Tibial nerve (tissue), 4 donors: ENCODE measurements at regions not wholly inside any gene's neighbourhood (a gene's known extent, or its start where the extent isn't known, plus 50 kb on each side); places are given as distances from the start of the nearest gene placed in this dataset.

Experiments used
- DNase-seq, 2 donors: peaks; one replicate each; pipeline ENCODE4 v3.0.0-alpha.2; 2019; ENCODE audit warnings: low spot score in 2 of 2
- H3K27ac ChIP-seq, 4 donors: fragments of 200-600 bp; sonication (generic) in 3 of 4; one replicate each; pipeline ENCODE4 v1.5.1; 2017 to 2019; ENCODE audit warnings: mild to moderate bottlenecking in 1 of 4
- H3K27me3 ChIP-seq, 2 donors: fragments of 200-600 bp; sonication (generic) in 1 of 2; one replicate each; pipeline versions ENCODE4 v1.5.1 to v1.6.0; 2017 to 2019
- H3K36me3 ChIP-seq, 3 donors: fragments of 200-600 bp; sonication (generic); one replicate each; pipeline ENCODE4 v1.5.1; 2018 to 2019
- H3K4me1 ChIP-seq, 4 donors: fragments of 200-600 bp; sonication (generic) in 3 of 4; one replicate each; pipeline ENCODE4 v1.5.1; 2017 to 2019
- H3K4me3 ChIP-seq, 4 donors: fragments of 200-600 bp; sonication (generic) in 3 of 4; one replicate each; pipeline ENCODE4 v1.5.1; 2017 to 2019; ENCODE audit warnings: mild to moderate bottlenecking in 1 of 4, moderate library complexity in 1 of 4
- H3K9me3 ChIP-seq, 4 donors: fragments of 200-600 bp; sonication (generic) in 3 of 4; one replicate each; pipeline ENCODE4 v1.5.1; 2017 to 2019
- EP300 ChIP-seq, 2 donors: sonication (generic); formaldehyde crosslinking; IDR thresholded peaks; one replicate each; pipeline ENCODE4 v1.6.1; 2017; ENCODE audit warnings: antibody characterized with exemption in 2 of 2, mild to moderate bottlenecking in 1 of 2
- POLR2A ChIP-seq, 2 donors: fragments of 450-650 bp; IDR thresholded peaks; one replicate each; pipeline ENCODE4 v1.6.1; 2017; ENCODE audit warnings: antibody characterized with exemption in 2 of 2, mild to moderate bottlenecking in 2 of 2, moderate library complexity in 2 of 2
- whole genome bisulfite sequencing, 2 donors: methylation state at CpG; one replicate each; pipeline ENCODE4 v1.1.5; 2018; 5-methylcytosine and 5-hydroxymethylcytosine counted together
- TF ChIP-seq, protein P1 (sequence below), 5 experiments: fragments of 200-600 bp in 3 of 5; fragments of 450-650 bp in 2 of 5; sonication (generic) in 3 of 5; IDR thresholded peaks; one replicate each; pipeline ENCODE4 v1.5.1; 2016 to 2019; ENCODE audit warnings: antibody characterized with exemption in 5 of 5, mild to moderate bottlenecking in 3 of 5, moderate library complexity in 2 of 5

GRCh38 chr18:6482198-6482977 lies 67.7 kb upstream of the L3MBTL4 start:
- Histone ChIP-seq H3K4me3 (no peak overlapping the region), H3K9me3 (no peaks in the 10 kb centered on the region), H3K36me3 (no peaks in the 10 kb centered on the region), H3K27ac (no peak overlapping the region), H3K4me1 (peaks cover 0 to 12% (median 0%) of the 10 kb centered on the region in 4 donors), H3K27me3 (no peaks in the 10 kb centered on the region)
- WGBS, 2 donors, result 11 to 15% methylated on average over 14 to 15 of the region's 15 CpGs
- TF ChIP-seq EP300 (IDR thresholded peaks at IDR 0.05) (peak in 1 of 2 donors; percentile 78), POLR2A (IDR thresholded peaks at IDR 0.05) (no peak)
- TF ChIP-seq, protein P1, sequence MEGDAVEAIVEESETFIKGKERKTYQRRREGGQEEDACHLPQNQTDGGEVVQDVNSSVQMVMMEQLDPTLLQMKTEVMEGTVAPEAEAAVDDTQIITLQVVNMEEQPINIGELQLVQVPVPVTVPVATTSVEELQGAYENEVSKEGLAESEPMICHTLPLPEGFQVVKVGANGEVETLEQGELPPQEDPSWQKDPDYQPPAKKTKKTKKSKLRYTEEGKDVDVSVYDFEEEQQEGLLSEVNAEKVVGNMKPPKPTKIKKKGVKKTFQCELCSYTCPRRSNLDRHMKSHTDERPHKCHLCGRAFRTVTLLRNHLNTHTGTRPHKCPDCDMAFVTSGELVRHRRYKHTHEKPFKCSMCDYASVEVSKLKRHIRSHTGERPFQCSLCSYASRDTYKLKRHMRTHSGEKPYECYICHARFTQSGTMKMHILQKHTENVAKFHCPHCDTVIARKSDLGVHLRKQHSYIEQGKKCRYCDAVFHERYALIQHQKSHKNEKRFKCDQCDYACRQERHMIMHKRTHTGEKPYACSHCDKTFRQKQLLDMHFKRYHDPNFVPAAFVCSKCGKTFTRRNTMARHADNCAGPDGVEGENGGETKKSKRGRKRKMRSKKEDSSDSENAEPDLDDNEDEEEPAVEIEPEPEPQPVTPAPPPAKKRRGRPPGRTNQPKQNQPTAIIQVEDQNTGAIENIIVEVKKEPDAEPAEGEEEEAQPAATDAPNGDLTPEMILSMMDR (IDR thresholded peaks at IDR 0.05), result peak; percentile 49 to 83 (median 63)
- DNase-seq, result peak; percentile 45 to 59

DNA sequence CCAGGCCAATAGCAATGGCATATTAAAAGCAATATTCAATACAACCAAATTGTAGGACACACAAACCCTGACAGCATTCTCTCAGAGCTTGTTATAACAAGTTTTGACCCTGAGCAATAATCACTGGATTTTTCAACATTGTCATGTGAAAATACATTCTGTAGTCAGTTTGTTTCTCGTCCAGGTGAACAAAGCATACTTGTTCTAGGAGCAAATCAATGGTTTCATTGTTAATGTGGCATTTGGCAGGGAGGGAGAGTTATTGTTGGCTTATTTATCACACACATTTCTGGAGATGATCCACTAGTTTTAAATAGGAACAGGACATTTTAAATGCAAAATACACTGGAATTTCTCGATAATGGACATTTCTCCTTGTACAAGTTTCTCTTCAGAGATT lies 69.9 kb upstream of the L3MBTL4 start:
- no peak for DNase-seq
- no peaks in the 10 kb centered on the region for H3K36me3 ChIP-seq
- 22 to 34% methylated on average over 2 of the region's 2 CpGs for WGBS, 2 donors
- TF ChIP-seq, protein P1 (IDR thresholded peaks at IDR 0.05), result no peak
- H3K27ac ChIP-seq, result no peak overlapping the region
- no peaks in the 10 kb centered on the region for H3K9me3 ChIP-seq
- H3K4me3 ChIP-seq, result no peak overlapping the region
- peaks cover 0 to 8% (median 0%) of the 10 kb centered on the region in 4 donors for H3K4me1 ChIP-seq
- H3K27me3 ChIP-seq, result no peaks in the 10 kb centered on the region

DNA sequence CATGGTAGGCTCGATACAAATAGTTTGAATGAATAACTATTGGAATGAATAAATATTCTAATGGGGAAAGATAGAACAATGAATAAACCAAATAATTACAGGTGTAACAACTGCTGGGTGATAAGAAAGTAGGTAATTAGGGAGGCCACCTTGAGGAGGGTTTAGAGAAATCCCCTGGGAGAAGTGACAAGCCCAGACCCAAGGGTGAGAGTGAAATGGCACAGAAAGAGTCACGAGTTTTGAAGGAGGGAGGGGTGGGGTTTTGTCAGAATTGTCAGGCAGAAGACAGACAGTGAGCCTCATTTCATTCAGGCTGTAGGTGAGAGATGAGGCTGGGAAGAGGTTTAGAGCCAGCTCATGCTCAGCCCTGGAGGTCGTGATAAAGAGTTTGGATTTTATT lies 71.6 kb upstream of the L3MBTL4 start:
- Histone ChIP-seq H3K4me1 (peaks cover 0 to 8% (median 0%) of the 10 kb centered on the region in 4 donors), H3K4me3 (no peak overlapping the region), H3K27ac (no peak overlapping the region), H3K27me3 (no peaks in the 10 kb centered on the region), H3K36me3 (no peaks in the 10 kb centered on the region), H3K9me3 (no peaks in the 10 kb centered on the region)
- TF ChIP-seq, protein P1 (IDR thresholded peaks at IDR 0.05), result no peak
- no peak for TF ChIP-seq EP300 (IDR thresholded peaks at IDR 0.05)
- no peak for TF ChIP-seq POLR2A (IDR thresholded peaks at IDR 0.05)
- no peak for DNase-seq
- WGBS, 2 donors, result 62 to 65% methylated on average over 3 of the region's 3 CpGs

DNA sequence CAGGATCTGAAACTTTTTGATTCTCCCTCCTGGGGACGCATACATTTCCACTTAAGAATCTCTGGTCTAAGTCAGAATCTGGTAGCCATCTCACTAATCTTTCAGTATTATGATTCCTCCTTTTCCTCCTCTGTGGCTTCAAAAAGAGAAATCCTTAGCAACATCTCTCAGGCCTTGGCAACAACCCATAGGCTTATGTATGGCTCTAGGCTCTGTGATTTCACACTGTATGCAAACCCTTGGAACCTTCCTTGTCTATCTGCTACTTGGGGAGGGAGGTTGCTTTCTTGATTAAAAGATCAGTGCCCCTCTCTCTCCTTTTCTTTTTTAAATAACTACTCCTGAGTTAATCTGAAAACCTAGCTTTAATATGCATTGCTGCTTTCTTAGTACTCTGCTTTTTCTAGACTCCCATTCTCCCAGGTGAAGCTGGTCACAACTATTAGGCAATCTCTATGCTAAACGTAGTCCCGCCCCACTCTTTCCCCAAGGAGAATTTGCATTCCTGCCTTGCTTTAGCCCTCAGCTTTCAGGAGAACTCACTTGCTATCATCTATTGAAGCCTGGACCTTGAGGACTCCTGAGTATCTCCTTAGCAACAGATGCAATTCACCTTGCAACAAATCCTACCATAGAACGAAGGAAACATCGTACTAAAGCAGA lies 72.2 kb upstream of the L3MBTL4 start:
- Histone ChIP-seq H3K4me3 (no peak overlapping the region), H3K27me3 (no peaks in the 10 kb centered on the region), H3K4me1 (peaks cover 0 to 8% (median 0%) of the 10 kb centered on the region in 4 donors), H3K9me3 (no peaks in the 10 kb centered on the region), H3K27ac (no peak overlapping the region), H3K36me3 (no peaks in the 10 kb centered on the region)
- no peak for TF ChIP-seq POLR2A (IDR thresholded peaks at IDR 0.05)
- no peak for DNase-seq
- WGBS, 2 donors, result 83 to 88% methylated on average over 5 of the region's 5 CpGs

- no peak overlapping the region for H3K4me3 ChIP-seq
- no peak overlapping the region for H3K27ac ChIP-seq
- WGBS, 2 donors, result 88 to 90% methylated on average over 1 of the region's 1 CpG
- TF ChIP-seq POLR2A (IDR thresholded peaks at IDR 0.05), result no peak
- TF ChIP-seq, protein P1 (IDR thresholded peaks at IDR 0.05), result no peak
- no peaks in the 10 kb centered on the region for H3K9me3 ChIP-seq
- no peaks in the 10 kb centered on the region for H3K27me3 ChIP-seq
- no peaks in the 10 kb centered on the region for H3K36me3 ChIP-seq
- DNase-seq, result no peak
- H3K4me1 ChIP-seq, result peaks cover 0 to under 1% (median 0%) of the 10 kb centered on the region in 4 donors
Observed at GRCh38 chr18:6487968-6488367, 73.3 kb upstream of the L3MBTL4 start.
